Inferior parietal cortex (tissue), 1 donor: ENCODE measurements at regions not wholly inside any gene's neighbourhood (a gene's known extent, or its start where the extent isn't known, plus 50 kb on each side); places are given as distances from the start of the nearest gene placed in this dataset.
"Not testable (repeated sequence)": the region's sequence is repeated elsewhere in the genome, so short reads cannot be mapped to it uniquely, and the experiment has no call there.

Experiments
- DNase-seq: peaks from one replicate; pipeline ENCODE4 v3.0.0-alpha.2; 2016; ENCODE audit errors: extremely low spot score

- DNase-seq = no peak
These were observed 65.5 kb upstream of the IGLL5 start for GRCh38 chr22:22822106-22822505.

GRCh38 chr22:22822553-22822952 is 65.1 kb upstream of the IGLL5 start:
- not testable (repeated sequence) for DNase-seq

GRCh38 chr22:22823131-22823810 is 64.3 kb upstream of the IGLL5 start:
- no peak for DNase-seq

DNA sequence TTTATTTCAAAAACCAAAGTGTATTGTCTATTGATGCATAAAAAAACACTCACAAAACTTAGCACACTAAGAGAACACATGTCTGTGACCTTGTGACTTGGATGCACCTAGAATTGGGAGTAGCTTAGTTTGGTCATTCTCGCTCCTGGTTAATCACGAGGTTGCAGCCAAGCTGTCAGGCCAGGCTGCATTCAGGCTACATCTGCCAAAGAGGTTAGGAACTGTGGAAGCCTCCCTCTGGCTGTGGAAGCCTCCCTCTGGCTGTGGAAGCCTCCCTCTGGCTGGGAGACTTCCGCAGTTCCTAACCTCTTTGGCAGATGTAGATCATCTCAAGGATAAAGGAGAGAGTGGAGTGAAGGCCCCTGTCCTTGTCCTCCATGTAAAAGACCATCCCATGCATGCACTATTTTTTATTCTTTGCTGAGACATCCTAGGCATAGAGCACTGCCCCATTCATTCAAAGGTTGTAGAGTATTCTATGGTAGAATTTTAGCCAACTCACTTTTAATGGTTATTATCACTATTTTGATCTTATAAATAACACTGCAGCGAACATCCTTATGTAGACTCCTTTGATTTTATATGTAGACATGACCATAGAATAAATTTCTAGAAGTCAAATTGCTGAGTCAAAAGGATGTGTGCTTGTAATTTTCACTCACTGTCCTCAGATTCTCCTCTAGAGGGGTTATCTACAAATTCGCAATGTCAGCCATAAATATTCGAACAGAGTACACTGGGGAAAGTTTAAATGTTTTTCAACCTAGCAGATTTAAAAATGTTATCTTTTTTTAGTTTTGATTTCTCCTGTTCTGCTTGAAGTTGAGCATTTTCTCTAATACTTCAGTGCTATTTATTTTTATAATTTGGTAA is 63.0 kb upstream of the IGLL5 start:
- no peak for DNase-seq

DNA sequence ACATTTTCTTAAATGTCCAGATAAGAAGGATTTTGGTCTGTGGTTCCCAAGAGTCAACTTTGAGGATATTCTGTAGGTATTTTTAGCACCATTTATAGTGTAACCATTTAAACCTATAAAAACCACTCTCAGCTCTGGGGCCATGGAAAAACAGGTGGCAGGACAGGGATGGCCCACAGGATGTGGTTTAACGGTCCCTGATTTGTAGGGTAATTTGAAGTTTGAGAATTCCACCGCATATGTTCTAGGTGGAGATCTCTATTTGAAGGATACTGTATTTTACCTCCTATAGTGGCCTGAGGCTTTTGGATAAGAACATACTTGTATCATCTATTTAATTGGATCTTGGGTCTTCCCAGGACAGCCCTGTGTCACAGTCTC is 62.4 kb upstream of the IGLL5 start:
- no peak for DNase-seq

- DNase-seq = no peak
These were observed 60.3 kb upstream of the IGLL5 start for GRCh38 chr22:22827187-22827939.

- no peak for DNase-seq
These were observed 57.4 kb upstream of the IGLL5 start for GRCh38 chr22:22830193-22830592.

DNA sequence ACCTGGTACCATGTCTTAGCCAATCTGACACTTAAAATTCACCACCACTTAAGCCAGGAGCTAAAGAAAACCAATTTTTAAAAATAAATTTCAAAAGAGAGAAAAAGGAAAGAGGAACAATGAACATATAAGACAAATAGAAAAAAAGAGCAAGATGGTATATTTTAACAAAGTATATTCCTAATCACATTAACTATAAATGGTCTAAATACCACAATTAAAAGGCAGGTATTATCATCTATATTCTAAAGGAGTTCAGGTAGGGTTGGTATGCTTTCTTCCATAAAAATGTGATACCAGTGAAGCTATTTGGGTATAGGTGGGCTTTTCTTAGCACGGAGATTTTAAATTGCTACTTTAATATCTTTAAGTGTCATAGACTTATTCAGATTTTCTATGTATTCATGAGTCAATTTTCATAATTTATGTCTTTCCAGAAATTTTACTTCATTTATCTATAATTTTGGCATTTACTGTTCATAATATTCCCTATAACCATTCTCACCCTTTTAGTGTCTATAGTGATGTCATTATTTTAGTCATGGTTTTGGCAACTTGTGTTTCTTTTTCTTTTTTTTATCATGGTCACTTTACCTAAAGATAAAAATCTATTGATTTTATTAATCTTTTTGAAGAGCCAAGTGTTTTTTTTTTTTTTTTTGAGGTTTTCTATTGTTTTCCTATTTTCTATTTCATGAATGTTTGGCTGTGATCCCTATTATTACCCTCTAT is 56.5 kb upstream of the IGLL5 start:
- DNase-seq = no peak

DNA sequence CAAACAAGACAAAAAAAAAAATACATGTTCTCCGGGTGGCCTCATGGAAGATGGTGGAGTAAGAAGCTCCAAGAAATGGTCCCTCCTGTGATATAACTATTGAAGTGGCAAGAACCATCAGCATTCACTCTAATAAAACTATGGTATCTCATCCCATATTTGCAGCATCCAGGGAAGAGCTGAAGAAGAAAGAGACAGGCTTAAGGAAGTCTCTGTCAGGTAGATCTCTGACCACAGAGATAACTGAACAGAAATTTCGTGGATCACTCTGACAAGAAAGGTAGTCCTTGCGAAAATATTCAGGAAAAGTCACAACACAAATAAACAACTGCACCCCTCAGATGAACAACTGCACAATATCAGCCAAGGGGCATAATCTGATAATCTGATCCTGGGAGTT is 54.6 kb upstream of the IGLL5 start:
- no peak for DNase-seq

- no peak for DNase-seq
These were observed 54.1 kb upstream of the IGLL5 start for GRCh38 chr22:22833488-22833887.

DNA sequence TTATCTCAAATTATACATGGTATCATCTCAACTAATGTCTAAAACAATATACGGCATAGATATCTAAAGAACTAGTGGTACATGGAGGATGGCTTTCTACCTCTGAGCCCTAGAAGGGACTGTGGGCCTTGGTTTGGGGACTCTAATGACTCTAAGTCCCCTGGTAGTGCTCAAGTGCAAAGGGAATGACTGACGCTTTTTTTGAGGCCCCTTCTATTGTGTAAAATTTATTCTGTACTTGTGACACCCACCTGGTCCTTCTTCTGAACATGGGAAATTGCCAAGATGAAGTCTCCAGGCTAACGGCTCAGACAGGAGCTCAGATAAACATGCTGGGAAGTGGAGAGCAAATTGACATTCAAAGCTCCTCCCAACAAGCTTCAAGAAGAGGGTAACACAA is 53.4 kb upstream of the IGLL5 start:
- DNase-seq = no peak

DNA sequence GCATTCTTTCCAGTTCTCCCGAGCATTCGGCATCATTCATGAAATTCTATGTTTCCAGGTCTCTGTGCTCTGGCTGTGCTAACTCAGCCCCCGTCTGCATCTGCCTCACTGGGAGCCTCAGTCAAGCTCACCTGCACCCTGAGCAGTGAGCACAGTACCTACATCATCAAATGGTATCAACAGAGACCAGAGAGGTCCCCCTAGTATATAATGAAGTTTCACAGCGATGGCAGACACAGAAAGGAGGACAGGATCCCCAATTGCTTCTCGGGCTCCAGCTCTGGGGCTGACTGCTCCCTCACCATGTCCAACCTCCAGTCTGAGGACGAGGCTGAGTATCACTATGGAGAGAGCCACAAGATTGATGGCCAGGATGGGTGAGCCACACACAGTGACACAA is 52.8 kb upstream of the IGLL5 start:
- DNase-seq = no peak

GRCh38 chr22:22835242-22835641 is 52.4 kb upstream of the IGLL5 start:
- no peak for DNase-seq

DNA sequence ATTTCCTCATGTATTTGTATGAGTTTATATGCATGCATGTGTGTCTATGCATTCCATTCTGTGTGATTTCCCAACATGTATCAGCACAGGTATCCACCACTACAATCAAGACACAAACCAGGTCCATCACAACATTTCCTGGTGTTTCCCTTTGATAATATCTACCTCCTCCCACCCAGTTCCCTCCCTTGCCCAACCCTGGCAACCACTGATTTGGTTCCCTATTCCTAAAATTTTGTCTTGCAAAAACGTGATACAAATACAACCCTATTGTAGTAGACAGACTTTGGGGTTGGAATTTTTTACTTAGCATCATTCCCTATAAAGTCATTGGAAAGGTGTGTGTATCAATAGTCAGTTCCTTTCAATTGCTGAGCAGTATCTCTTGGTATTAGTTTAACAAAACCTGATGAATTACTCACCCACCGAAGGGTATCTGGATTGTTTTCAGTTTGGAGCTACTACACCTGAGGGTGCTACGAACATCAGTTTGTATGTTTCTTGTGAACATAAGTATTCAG is 51.8 kb upstream of the IGLL5 start:
- DNase-seq = no peak

GRCh38 chr22:22836635-22837034 is 51.0 kb upstream of the IGLL5 start:
- DNase-seq = no peak
